Astrocyte of the cerebellum (primary cell): ENCODE measurements at regions not wholly inside any gene's neighbourhood (a gene's known extent, or its start where the extent isn't known, plus 50 kb on each side); places are given as distances from the start of the nearest gene placed in this dataset.

Experiments used
- DNase-seq: peaks from one replicate; pipeline ENCODE4 v3.0.0-alpha.2; 2011; ENCODE audit warnings: low read depth
- H3K4me3 ChIP-seq: 2 replicates; pipeline ENCODE4 v1.5.1; 2011; ENCODE audit warnings: mild to moderate bottlenecking, low read depth, low read length, moderate library complexity
- CTCF ChIP-seq: IDR thresholded peaks from 2 replicates; pipeline ENCODE4 v1.5.1; 2012; ENCODE audit warnings: low read length, low read depth, moderate library complexity, mild to moderate bottlenecking; ENCODE audit errors: missing control alignments
- in situ Hi-C: cut with HindIII; loops from 2 replicates; pipeline ENCODE4 v1.10.0; 2017; ENCODE audit warnings: low sequenced_read_pairs

GRCh38 chr2:188917632-188918031 lies 56.5 kb upstream of the COL3A1 start:
- H3K4me3 ChIP-seq = no peak overlapping the region
- no peak for DNase-seq
- TF ChIP-seq CTCF = no peak
- in situ Hi-C loops = no loop called here

GRCh38 chr2:188919824-188920223 lies 54.3 kb upstream of the COL3A1 start:
- no peak for TF ChIP-seq CTCF
- H3K4me3 ChIP-seq = no peak overlapping the region
- no peak for DNase-seq
- in situ Hi-C loops = no loop called here

GRCh38 chr2:188922191-188922590 lies 52.0 kb upstream of the COL3A1 start:
- in situ Hi-C loops = no loop called here
- DNase-seq = no peak
- no peak overlapping the region for H3K4me3 ChIP-seq
- no peak for TF ChIP-seq CTCF
